GM19025 (cell line): ENCODE measurements at regions not wholly inside any gene's neighbourhood (a gene's known extent, or its start where the extent isn't known, plus 50 kb on each side); places are given as distances from the start of the nearest gene placed in this dataset.

Source experiments
- ATAC-seq: cut with Tn5 transposase; IDR thresholded peaks from one replicate; pipeline ENCODE4 v1.9.1; 2021; ENCODE audit warnings: mild to moderate bottlenecking, low read depth, moderate library complexity; ENCODE audit not compliant: unreplicated experiment

GRCh38 chr17:77320044-77320440, 179.3 kb downstream of the SEC14L1 start:
- no peak for ATAC-seq

- ATAC-seq = no peak
Measured at GRCh38 chr17:77320485-77321256, 179.9 kb downstream of the SEC14L1 start.

GRCh38 chr17:77321649-77322513, 181.1 kb downstream of the SEC14L1 start:
- no peak for ATAC-seq

GRCh38 chr17:77322514-77323412, 182.0 kb downstream of the SEC14L1 start:
- no peak for ATAC-seq

GRCh38 chr17:77323413-77324171, 182.8 kb downstream of the SEC14L1 start:
- ATAC-seq = no peak

- no peak for ATAC-seq
Measured at GRCh38 chr17:77324227-77324626, 183.5 kb downstream of the SEC14L1 start.

GRCh38 chr17:77325577-77326075, 184.9 kb downstream of the SEC14L1 start:
- ATAC-seq = peak; percentile 20

- no peak for ATAC-seq
Measured at GRCh38 chr17:77326076-77326591, 185.4 kb downstream of the SEC14L1 start.

- no peak for ATAC-seq
Measured at GRCh38 chr17:77326636-77327035, 185.9 kb downstream of the SEC14L1 start.

- no peak for ATAC-seq
Measured at GRCh38 chr17:77327181-77327565, 186.4 kb downstream of the SEC14L1 start.

GRCh38 chr17:77327566-77328464, 187.0 kb downstream of the SEC14L1 start:
- no peak for ATAC-seq

GRCh38 chr17:77328823-77329740, 188.3 kb downstream of the SEC14L1 start:
- ATAC-seq = no peak

- ATAC-seq = no peak
Measured at GRCh38 chr17:77329741-77330531, 189.2 kb downstream of the SEC14L1 start.

- no peak for ATAC-seq
Measured at GRCh38 chr17:77330602-77331081, 189.9 kb downstream of the SEC14L1 start.

GRCh38 chr17:77331301-77331864, 190.6 kb downstream of the SEC14L1 start:
- ATAC-seq = peak; percentile 63
